HUES48 (cell line): ENCODE measurements at regions not wholly inside any gene's neighbourhood (a gene's known extent, or its start where the extent isn't known, plus 50 kb on each side); places are given as distances from the start of the nearest gene placed in this dataset.

ENCODE experiments used
- H3K27ac ChIP-seq: one replicate; pipeline ENCODE4 v1.7.0; 2013; ENCODE audit warnings: low read depth, low read length, inconsistent platforms
- H3K27me3 ChIP-seq: 2 replicates; pipeline ENCODE4 v1.6.1; 2013; ENCODE audit warnings: mild to moderate bottlenecking, low read length; ENCODE audit not compliant: control insufficient read depth, insufficient read depth
- H3K36me3 ChIP-seq: 2 replicates; pipeline ENCODE4 v1.6.1; 2013; ENCODE audit warnings: low read length; ENCODE audit not compliant: control insufficient read depth, insufficient read depth
- H3K4me1 ChIP-seq: 2 replicates; pipeline ENCODE4 v1.6.1; 2013; ENCODE audit warnings: mild to moderate bottlenecking, low read length; ENCODE audit not compliant: control insufficient read depth, insufficient read depth
- H3K4me3 ChIP-seq: 2 replicates; pipeline ENCODE4 v1.5.1; 2013; ENCODE audit warnings: mild to moderate bottlenecking, low read depth, low read length
- H3K9ac ChIP-seq: 2 replicates; pipeline ENCODE4 v1.6.1; 2013; ENCODE audit warnings: mild to moderate bottlenecking, low read depth, low read length, moderate library complexity
- H3K9me3 ChIP-seq: 2 replicates; pipeline ENCODE4 v1.6.1; 2013; ENCODE audit warnings: low read length; ENCODE audit not compliant: control insufficient read depth, insufficient read depth

GRCh38 chr6:98469141-98469540 is 365.2 kb upstream of the POU3F2 start:
- H3K27ac ChIP-seq: no peak overlapping the region
- no peaks in the 10 kb centered on the region for H3K4me1 ChIP-seq
- H3K9me3 ChIP-seq: no peaks in the 10 kb centered on the region
- no peak overlapping the region for H3K4me3 ChIP-seq
- no peaks in the 10 kb centered on the region for H3K36me3 ChIP-seq
- no peak overlapping the region for H3K9ac ChIP-seq
- no peaks in the 10 kb centered on the region for H3K27me3 ChIP-seq

GRCh38 chr6:98470821-98471220 is 363.6 kb upstream of the POU3F2 start:
- no peak overlapping the region for H3K9ac ChIP-seq
- H3K27me3 ChIP-seq: no peaks in the 10 kb centered on the region
- H3K36me3 ChIP-seq: no peaks in the 10 kb centered on the region
- no peaks in the 10 kb centered on the region for H3K4me1 ChIP-seq
- no peaks in the 10 kb centered on the region for H3K9me3 ChIP-seq
- no peak overlapping the region for H3K27ac ChIP-seq
- no peak overlapping the region for H3K4me3 ChIP-seq

GRCh38 chr6:98471444-98471843 is 362.9 kb upstream of the POU3F2 start:
- no peaks in the 10 kb centered on the region for H3K36me3 ChIP-seq
- H3K4me1 ChIP-seq: no peaks in the 10 kb centered on the region
- H3K27ac ChIP-seq: no peak overlapping the region
- no peaks in the 10 kb centered on the region for H3K27me3 ChIP-seq
- no peak overlapping the region for H3K4me3 ChIP-seq
- no peak overlapping the region for H3K9ac ChIP-seq
- H3K9me3 ChIP-seq: no peaks in the 10 kb centered on the region

GRCh38 chr6:98477231-98477630 is 357.1 kb upstream of the POU3F2 start:
- Histone ChIP-seq H3K27me3 (no peaks in the 10 kb centered on the region), H3K36me3 (no peaks in the 10 kb centered on the region), H3K9me3 (no peaks in the 10 kb centered on the region), H3K9ac (no peak overlapping the region), H3K4me1 (no peaks in the 10 kb centered on the region), H3K4me3 (no peak overlapping the region), H3K27ac (no peak overlapping the region)

GRCh38 chr6:98484696-98485095 is 349.7 kb upstream of the POU3F2 start:
- no peaks in the 10 kb centered on the region for H3K27me3 ChIP-seq
- H3K36me3 ChIP-seq: no peaks in the 10 kb centered on the region
- no peak overlapping the region for H3K27ac ChIP-seq
- H3K9ac ChIP-seq: no peak overlapping the region
- no peaks in the 10 kb centered on the region for H3K9me3 ChIP-seq
- H3K4me3 ChIP-seq: no peak overlapping the region
- peaks cover 27% of the 10 kb centered on the region for H3K4me1 ChIP-seq

- Histone ChIP-seq H3K4me1 (peaks cover 27% of the 10 kb centered on the region), H3K36me3 (no peaks in the 10 kb centered on the region), H3K27ac (no peak overlapping the region), H3K9ac (no peak overlapping the region), H3K9me3 (no peaks in the 10 kb centered on the region), H3K4me3 (no peak overlapping the region), H3K27me3 (no peaks in the 10 kb centered on the region)
Measured at GRCh38 chr6:98485593-98485992, 348.8 kb upstream of the POU3F2 start.

- Histone ChIP-seq H3K4me1 (peaks cover 27% of the 10 kb centered on the region), H3K27ac (no peak overlapping the region), H3K4me3 (no peak overlapping the region), H3K9ac (no peak overlapping the region), H3K36me3 (no peaks in the 10 kb centered on the region), H3K9me3 (no peaks in the 10 kb centered on the region), H3K27me3 (no peaks in the 10 kb centered on the region)
Measured at GRCh38 chr6:98486057-98486456, 348.3 kb upstream of the POU3F2 start.

- peaks cover 27% of the 10 kb centered on the region for H3K4me1 ChIP-seq
- no peaks in the 10 kb centered on the region for H3K36me3 ChIP-seq
- no peak overlapping the region for H3K9ac ChIP-seq
- no peak overlapping the region for H3K27ac ChIP-seq
- H3K9me3 ChIP-seq: no peaks in the 10 kb centered on the region
- H3K4me3 ChIP-seq: no peak overlapping the region
- H3K27me3 ChIP-seq: no peaks in the 10 kb centered on the region
Measured at GRCh38 chr6:98487612-98488011, 346.8 kb upstream of the POU3F2 start.

GRCh38 chr6:98498144-98498775 is 336.1 kb upstream of the POU3F2 start:
- Histone ChIP-seq H3K4me1 (peaks cover 13% of the 10 kb centered on the region; the same call in 1 of the 2 replicates), H3K36me3 (no peaks in the 10 kb centered on the region), H3K4me3 (no peak overlapping the region), H3K9me3 (no peaks in the 10 kb centered on the region), H3K9ac (no peak overlapping the region), H3K27ac (no peak overlapping the region), H3K27me3 (no peaks in the 10 kb centered on the region)

GRCh38 chr6:98498866-98499265 is 335.5 kb upstream of the POU3F2 start:
- H3K36me3 ChIP-seq: no peaks in the 10 kb centered on the region
- no peak overlapping the region for H3K9ac ChIP-seq
- no peaks in the 10 kb centered on the region for H3K9me3 ChIP-seq
- no peak overlapping the region for H3K4me3 ChIP-seq
- no peak overlapping the region for H3K27ac ChIP-seq
- H3K27me3 ChIP-seq: no peaks in the 10 kb centered on the region
- H3K4me1 ChIP-seq: peaks cover 13% of the 10 kb centered on the region; the same call in 1 of the 2 replicates

GRCh38 chr6:98514073-98514720 is 320.2 kb upstream of the POU3F2 start:
- Histone ChIP-seq H3K4me3 (no peak overlapping the region), H3K27me3 (no peaks in the 10 kb centered on the region), H3K4me1 (no peaks in the 10 kb centered on the region), H3K27ac (no peak overlapping the region), H3K9ac (no peak overlapping the region), H3K9me3 (no peaks in the 10 kb centered on the region), H3K36me3 (no peaks in the 10 kb centered on the region)
